22Rv1 (cell line): ENCODE measurements at regions not wholly inside any gene's neighbourhood (a gene's known extent, or its start where the extent isn't known, plus 50 kb on each side); places are given as distances from the start of the nearest gene placed in this dataset.

Source experiments
- H3K27ac ChIP-seq: fragments of 450-650 bp; 2 replicates; pipeline ENCODE4 v1.5.1; 2017
- ZFX ChIP-seq: fragments of 450-650 bp; IDR thresholded peaks from 2 replicates; pipeline ENCODE4 v1.6.1; 2017; ENCODE audit warnings: antibody characterized with exemption, borderline replicate concordance
- TF ChIP-seq, protein P1 (sequence below): fragments of 450-650 bp; IDR thresholded peaks from 2 replicates; pipeline ENCODE4 v1.5.1; 2017; ENCODE audit warnings: mild to moderate bottlenecking

DNA sequence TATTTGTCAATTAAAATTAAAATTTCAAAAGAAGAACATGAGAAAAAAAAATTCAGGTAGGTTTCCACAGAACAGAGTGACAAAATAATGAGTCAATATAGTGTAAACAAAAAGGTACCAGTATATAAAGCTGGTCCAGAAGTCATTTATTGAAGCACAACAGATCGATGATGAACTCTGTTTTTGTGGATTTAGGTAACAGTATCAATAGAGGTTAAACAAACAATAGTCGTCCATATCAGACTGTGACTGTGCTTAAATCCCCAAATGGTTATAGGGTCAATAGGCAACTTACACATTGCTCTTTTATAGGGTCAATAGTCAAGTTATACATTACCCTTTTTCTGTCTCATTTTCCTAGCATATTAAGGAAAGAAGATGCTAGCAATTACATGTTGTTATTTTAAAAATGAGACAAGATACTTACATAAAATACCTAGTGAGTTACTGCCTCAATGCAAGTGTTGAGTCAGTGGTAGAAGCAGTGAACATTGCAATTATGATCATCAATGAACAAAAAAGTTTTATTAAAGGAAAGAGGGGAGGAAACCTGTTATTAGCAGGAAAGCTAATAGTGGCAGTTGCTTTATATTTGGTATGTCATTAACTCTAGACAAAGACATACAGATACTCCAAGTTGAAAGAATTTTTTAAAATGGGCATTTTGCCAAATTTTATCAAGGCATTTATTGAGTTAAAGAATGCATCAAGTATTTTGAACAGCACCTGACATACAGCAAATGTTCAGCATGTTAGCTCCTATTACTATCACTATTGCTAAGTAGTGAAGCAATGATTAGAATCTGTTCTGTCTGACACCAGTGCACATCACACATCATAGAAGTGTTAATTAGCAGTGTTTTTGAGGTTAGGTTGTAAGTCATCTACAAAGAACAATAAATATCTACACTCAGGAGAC lies 102.9 kb downstream of the CCER1 start:
- no peak overlapping the region for H3K27ac ChIP-seq
- TF ChIP-seq, protein P1, sequence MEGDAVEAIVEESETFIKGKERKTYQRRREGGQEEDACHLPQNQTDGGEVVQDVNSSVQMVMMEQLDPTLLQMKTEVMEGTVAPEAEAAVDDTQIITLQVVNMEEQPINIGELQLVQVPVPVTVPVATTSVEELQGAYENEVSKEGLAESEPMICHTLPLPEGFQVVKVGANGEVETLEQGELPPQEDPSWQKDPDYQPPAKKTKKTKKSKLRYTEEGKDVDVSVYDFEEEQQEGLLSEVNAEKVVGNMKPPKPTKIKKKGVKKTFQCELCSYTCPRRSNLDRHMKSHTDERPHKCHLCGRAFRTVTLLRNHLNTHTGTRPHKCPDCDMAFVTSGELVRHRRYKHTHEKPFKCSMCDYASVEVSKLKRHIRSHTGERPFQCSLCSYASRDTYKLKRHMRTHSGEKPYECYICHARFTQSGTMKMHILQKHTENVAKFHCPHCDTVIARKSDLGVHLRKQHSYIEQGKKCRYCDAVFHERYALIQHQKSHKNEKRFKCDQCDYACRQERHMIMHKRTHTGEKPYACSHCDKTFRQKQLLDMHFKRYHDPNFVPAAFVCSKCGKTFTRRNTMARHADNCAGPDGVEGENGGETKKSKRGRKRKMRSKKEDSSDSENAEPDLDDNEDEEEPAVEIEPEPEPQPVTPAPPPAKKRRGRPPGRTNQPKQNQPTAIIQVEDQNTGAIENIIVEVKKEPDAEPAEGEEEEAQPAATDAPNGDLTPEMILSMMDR, result no peak
- no peak for TF ChIP-seq ZFX

DNA sequence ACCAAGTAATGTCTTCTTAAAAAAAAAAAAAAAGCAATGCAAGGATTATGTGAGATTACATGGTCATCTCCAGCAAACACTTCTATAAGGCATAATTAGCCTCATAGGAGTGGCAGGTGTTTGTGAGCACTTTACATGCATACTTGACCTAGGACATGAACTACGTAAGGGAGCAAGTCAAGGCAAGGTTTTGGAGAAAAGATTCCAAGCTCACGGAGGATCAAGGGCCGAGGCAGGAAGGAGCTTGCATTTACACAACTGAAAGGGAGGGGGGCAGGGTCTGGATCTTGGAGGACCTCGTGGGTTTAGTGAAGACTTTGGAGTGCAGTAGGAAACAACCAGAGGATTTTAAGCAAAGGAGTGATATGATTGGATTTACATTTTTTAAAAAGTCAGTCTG lies 112.5 kb downstream of the CCER1 start:
- no peak for TF ChIP-seq ZFX
- TF ChIP-seq, protein P1, result no peak
- no peak overlapping the region for H3K27ac ChIP-seq

DNA sequence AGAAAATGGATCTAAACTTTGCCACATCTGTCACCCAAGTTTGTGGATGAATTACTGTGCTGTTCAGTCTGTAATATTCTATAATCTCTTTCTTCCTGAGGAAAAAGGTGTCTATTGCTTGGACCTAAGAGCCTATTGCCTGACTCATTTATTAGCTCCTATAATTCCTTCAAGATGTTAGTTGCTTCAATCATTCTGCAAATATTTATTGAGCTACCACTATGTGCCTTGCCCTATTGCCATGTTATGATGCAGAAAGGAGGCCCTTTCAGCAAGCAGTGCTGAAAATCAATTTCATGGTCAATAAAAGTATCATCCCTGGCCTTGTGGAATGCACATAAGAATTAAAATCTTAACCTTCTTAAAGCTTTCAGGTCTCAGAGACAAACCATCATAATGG lies 113.6 kb downstream of the CCER1 start:
- no peak for TF ChIP-seq ZFX
- TF ChIP-seq, protein P1, result no peak
- no peak overlapping the region for H3K27ac ChIP-seq

DNA sequence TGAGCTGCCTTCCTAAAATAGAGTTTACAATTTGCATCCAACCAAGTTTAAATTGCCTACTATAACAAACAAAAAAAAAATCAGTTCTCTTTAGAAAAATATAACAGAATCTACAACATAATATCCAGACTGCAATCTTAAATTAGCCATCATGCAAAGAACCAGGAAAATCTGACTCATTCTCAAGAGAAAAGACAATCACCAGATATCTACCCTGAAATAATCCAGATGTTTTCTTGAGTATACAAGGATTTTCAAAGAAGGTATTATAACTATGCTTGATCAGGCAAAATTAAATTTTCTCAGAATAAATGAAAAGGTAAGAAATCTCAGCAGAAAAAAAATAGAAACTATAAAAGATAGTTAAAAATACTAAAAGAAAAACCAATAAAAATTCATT lies 115.6 kb downstream of the CCER1 start:
- no peak overlapping the region for H3K27ac ChIP-seq

DNA sequence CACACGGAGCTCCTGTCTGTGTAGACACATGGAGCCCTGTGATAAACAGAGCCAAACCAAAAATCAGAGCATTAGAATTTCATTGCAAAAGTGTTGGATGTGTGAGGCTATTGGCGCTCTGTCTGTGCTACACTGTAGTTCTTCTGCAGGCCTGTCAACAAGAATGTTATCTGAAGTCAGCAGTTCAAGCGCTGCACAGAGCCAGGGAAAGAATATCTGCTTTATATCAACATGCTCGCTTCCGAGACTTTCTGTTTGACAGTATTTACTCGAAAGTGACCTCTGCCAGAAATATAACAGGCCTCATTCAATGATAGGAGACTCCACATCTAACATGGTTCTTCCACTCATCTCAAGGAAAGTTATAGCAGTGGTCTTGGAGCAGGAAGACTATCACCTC lies 118.3 kb downstream of the CCER1 start:
- no peak overlapping the region for H3K27ac ChIP-seq
- no peak for TF ChIP-seq ZFX
- TF ChIP-seq, protein P1, result no peak

More for the DNA sequence above, 115.6 kb downstream of the CCER1 start:
- TF ChIP-seq ZFX, result no peak
- TF ChIP-seq, protein P1, result no peak

DNA sequence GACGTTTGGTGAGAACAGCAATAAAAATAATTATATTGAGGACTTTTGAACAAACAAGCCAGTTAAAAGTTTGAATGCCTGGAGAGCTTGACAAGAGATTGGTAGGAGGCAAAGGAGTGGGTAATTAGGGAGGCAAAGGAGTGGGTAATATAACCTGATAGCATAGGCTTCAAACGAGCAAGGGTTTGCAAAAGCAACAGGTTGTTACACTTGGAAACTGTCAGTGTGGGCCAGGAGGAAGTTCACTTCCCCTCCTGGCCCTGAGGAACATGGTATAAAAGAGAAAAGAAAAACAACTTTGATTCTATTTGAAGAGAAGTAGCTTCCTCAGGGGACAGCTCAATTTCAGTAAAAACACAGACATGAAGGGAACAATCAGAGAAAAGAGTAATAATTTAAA lies 121.7 kb downstream of the CCER1 start:
- no peak overlapping the region for H3K27ac ChIP-seq
- no peak for TF ChIP-seq ZFX
- TF ChIP-seq, protein P1, result no peak

DNA sequence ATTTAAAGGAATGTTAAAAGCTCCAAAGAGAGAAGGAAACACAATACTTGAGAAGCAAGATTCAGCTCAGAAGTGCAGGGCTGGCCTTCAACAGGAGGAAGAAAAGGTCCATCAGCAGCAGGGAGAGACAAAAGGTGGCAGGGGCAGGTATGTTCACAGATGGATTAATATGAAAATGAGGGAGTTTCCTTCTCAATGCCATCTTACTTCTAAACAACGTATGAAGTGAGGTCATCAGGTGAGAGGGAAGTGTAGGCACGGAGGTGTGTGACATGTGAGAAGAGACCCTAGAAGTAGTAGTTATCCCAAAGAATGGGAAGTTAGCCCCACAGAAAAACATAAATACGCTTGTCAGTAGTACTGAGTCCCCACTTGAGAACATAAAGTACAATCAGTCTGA lies 122.5 kb downstream of the CCER1 start:
- no peak for TF ChIP-seq ZFX
- TF ChIP-seq, protein P1, result no peak
- no peak overlapping the region for H3K27ac ChIP-seq
